K562 (cell line): ENCODE measurements at regions not wholly inside any gene's neighbourhood (a gene's known extent, or its start where the extent isn't known, plus 50 kb on each side); places are given as distances from the start of the nearest gene placed in this dataset.

ENCODE experiments used
- ATAC-seq: fragments of 200-7000 bp; cut with Tn5 transposase; 3 replicates; pipeline ENCODE4 v1.9.1; 2020; ENCODE audit warnings: moderate library complexity
- BruUV-seq: library from RNA; stranded (reverse); fragments of 400-500 nt; replicated peaks from 2 replicates; lab custom pipeline; 2021; lab: Mats Ljungman, UMichigan
- CTCF ChIA-PET: fragments of 300-600 bp; formaldehyde crosslinking; extraction: SDS; loops from one replicate; lab custom pipeline; 2021; ENCODE audit warnings: low intra/inter-chr PET ratio; lab: Yijun Ruan, JAX
- POLR2A ChIA-PET: fragments of 300-600, 350-650 bp; sonication (Branson Sonifier 250); formaldehyde crosslinking; extraction: SDS; loops from one replicate; lab custom pipeline; 2021; ENCODE audit warnings: antibody characterized with exemption, inconsistent platforms; lab: Yijun Ruan, JAX
- DNase-seq, 4 experiments: peaks; one replicate each; pipeline versions ENCODE4 v3.0.0 to v3.0.0-alpha.2; 2011 to 2018; ENCODE audit warnings: low spot score in 3 of 4, mixed read lengths in 3 of 4; ENCODE audit errors: extremely low read depth in 1 of 4
- FAIRE-seq: peaks from 2 replicates; lab custom pipeline; 2011; peaks lifted over from hg19 to GRCh38; lab: Jason Lieb, UNC
- H2AFZ ChIP-seq: 2 replicates; pipeline ENCODE4 v1.6.0; 2011; ENCODE audit warnings: low read depth, low read length, control low read depth, inconsistent platforms
- H3K27ac ChIP-seq: fragments of 200-600 bp; 3 replicates; pipeline ENCODE4 v1.8.0; 2011; ENCODE audit warnings: low read depth, mild to moderate bottlenecking, control low read depth, inconsistent platforms, low read length, moderate library complexity, mixed read lengths; ENCODE audit errors: extremely low read depth
- H3K27me3 ChIP-seq, 2 experiments: fragments of 300-600 bp in 1 of 2; 2 replicates in 1 of 2; 3 replicates in 1 of 2; pipeline versions ENCODE4 v1.6.0 to v1.8.0; 2011; ENCODE audit warnings: inconsistent platforms in 2 of 2, low read length in 2 of 2, mild to moderate bottlenecking in 1 of 2, mixed read lengths in 1 of 2, moderate library complexity in 1 of 2; ENCODE audit not compliant: control insufficient read depth in 2 of 2, insufficient read depth in 2 of 2
- H3K36me3 ChIP-seq: fragments of 300-600 bp; 3 replicates; pipeline ENCODE4 v1.8.0; 2011; ENCODE audit warnings: mild to moderate bottlenecking, low read length, inconsistent platforms; ENCODE audit not compliant: control insufficient read depth, insufficient read depth
- H3K4me1 ChIP-seq, 2 experiments: fragments of 200-600 bp in 1 of 2; replicated peaks in 1 of 2; 2 replicates in 1 of 2; 3 replicates in 1 of 2; pipeline versions ENCODE4 v1.5.1 to v1.8.0; 2011; ENCODE audit warnings: inconsistent platforms in 2 of 2, low read length in 2 of 2, mild to moderate bottlenecking in 1 of 2, mixed read lengths in 1 of 2, moderate library complexity in 1 of 2; ENCODE audit not compliant: control insufficient read depth in 2 of 2, insufficient read depth in 2 of 2
- H3K4me2 ChIP-seq: 2 replicates; pipeline ENCODE4 v1.6.1; 2011; ENCODE audit warnings: low read length, control low read depth, inconsistent platforms, mixed read lengths; ENCODE audit not compliant: insufficient read depth
- H3K4me3 ChIP-seq: fragments of 200-600 bp; sonication (generic), shearing (Covaris generic); 2 replicates; pipeline ENCODE4 v1.5.1; 2016; ENCODE audit warnings: control low read depth, inconsistent platforms
- H3K79me2 ChIP-seq: fragments of 200-600 bp; 3 replicates; pipeline ENCODE4 v1.8.0; 2011; ENCODE audit warnings: low read length, inconsistent platforms; ENCODE audit not compliant: control insufficient read depth, insufficient read depth
- H3K9ac ChIP-seq, 2 experiments: 2 replicates each; pipeline versions ENCODE4 v1.6.0 to v1.6.1; 2011; ENCODE audit warnings: low read depth in 2 of 2, low read length in 2 of 2, control low read depth in 1 of 2, inconsistent platforms in 1 of 2, mild to moderate bottlenecking in 1 of 2, mixed read lengths in 1 of 2; ENCODE audit not compliant: insufficient read depth in 1 of 2
- H3K9me1 ChIP-seq: one replicate; pipeline ENCODE4 v1.6.0; 2011; ENCODE audit warnings: inconsistent platforms, mild to moderate bottlenecking, low read length, moderate library complexity; ENCODE audit not compliant: control insufficient read depth, insufficient read depth
- H3K9me3 ChIP-seq: replicated peaks from 2 replicates; pipeline ENCODE4 v1.5.1; 2011; ENCODE audit warnings: low read depth, low read length, inconsistent platforms; ENCODE audit not compliant: control insufficient read depth, insufficient read depth
- H4K20me1 ChIP-seq: replicated peaks from 2 replicates; pipeline ENCODE4 v1.6.1; 2011; ENCODE audit warnings: low read length, inconsistent platforms, mixed read lengths; ENCODE audit not compliant: control insufficient read depth, insufficient read depth
- E2F3 ChIP-seq: fragments of 250-450 bp; sonication (Bioruptor Pico); IDR thresholded peaks from 2 replicates; pipeline ENCODE4 v1.4.0; 2020; ENCODE audit warnings: mild to moderate bottlenecking
- MCM2 ChIP-seq: fragments of 450-650 bp; IDR thresholded peaks from 2 replicates; pipeline ENCODE4 v1.6.1; 2017; ENCODE audit warnings: low read depth, mild to moderate bottlenecking
- SMAD4 ChIP-seq: fragments of 250-450 bp; sonication (Bioruptor Pico); conservative IDR thresholded peaks from 2 replicates; pipeline ENCODE4 v1.8.0; 2021; ENCODE audit warnings: inconsistent platforms, mild to moderate bottlenecking, moderate library complexity
- TAF7 ChIP-seq: fragments of 450-650 bp; IDR thresholded peaks from 2 replicates; pipeline ENCODE4 v1.6.1; 2016; ENCODE audit warnings: missing genetic modification characterization, missing compliant biosample characterization
- TCF7L2 ChIP-seq: fragments of 150-350 bp; IDR thresholded peaks from 2 replicates; pipeline ENCODE4 v1.6.1; 2016; ENCODE audit warnings: low read depth, mild to moderate bottlenecking, low read length, moderate library complexity
- ZEB2 ChIP-seq: fragments of 450-650 bp; IDR thresholded peaks from 2 replicates; pipeline ENCODE4 v1.6.1; 2016
- ZSCAN32 ChIP-seq: fragments of 450-650 bp; formaldehyde crosslinking; IDR thresholded peaks from 2 replicates; pipeline ENCODE4 v1.4.0; 2020; ENCODE audit warnings: mild to moderate bottlenecking, moderate library complexity
- WGBS: fragments of 100-300 bp; shearing (Covaris generic); methylation state at CpG from one replicate; pipeline ENCODE4 v1.1.6; 2016; ENCODE audit warnings: low coverage, mixed read lengths; ENCODE audit not compliant: insufficient coverage; ENCODE audit errors: missing lambda C conversion rate; 5-methylcytosine and 5-hydroxymethylcytosine counted together
- in situ Hi-C: fragments of 300-500 bp; cut with MboI; formaldehyde crosslinking; loops from 4 replicates; pipeline ENCODE4 v1.15.0; 2018; ENCODE audit warnings: inconsistent platforms, mixed read lengths
- intact Hi-C: fragments of 100-400 bp; cut with micrococcal nuclease; formaldehyde crosslinking; loops from 2 replicates; pipeline ENCODE4 v1.14.2; 2022
- TF ChIP-seq, protein P1 (sequence below), 3 experiments: fragments of 200-800 bp in 1 of 3; fragments of 250-450 bp in 1 of 3; fragments of 450-650 bp in 1 of 3; sonication (Bioruptor Pico) in 1 of 3; sonication (Bioruptor generic) in 1 of 3; formaldehyde crosslinking in 1 of 3; IDR thresholded peaks; 2 replicates each; pipeline versions ENCODE4 v1.6.1 to v1.8.0; 2016 to 2022; ENCODE audit warnings: mild to moderate bottlenecking in 2 of 3, missing genetic modification characterization in 2 of 3, missing compliant biosample characterization in 1 of 3, moderate library complexity in 1 of 3
- TF ChIP-seq, protein P2 (sequence below): fragments of 450-650 bp; formaldehyde crosslinking; IDR thresholded peaks from 2 replicates; pipeline ENCODE4 v1.4.0; 2022; ENCODE audit warnings: mild to moderate bottlenecking, moderate library complexity
- TF ChIP-seq, protein P3 (sequence below), 3 experiments: IDR thresholded peaks in 2 of 3; conservative IDR thresholded peaks in 1 of 3; 2 replicates each; pipeline ENCODE4 v1.5.1; 2011 to 2012; ENCODE audit warnings: low read length in 3 of 3, mild to moderate bottlenecking in 3 of 3, control low read depth in 2 of 3, improper control_type of control experiment in 1 of 3, inconsistent platforms in 1 of 3, low read depth in 1 of 3, mixed read lengths in 1 of 3, moderate library complexity in 1 of 3; ENCODE audit not compliant: insufficient read depth in 2 of 3
- TF ChIP-seq, protein P4 (sequence below): IDR thresholded peaks from 2 replicates; pipeline ENCODE4 v1.6.1; 2014; ENCODE audit warnings: antibody characterized with exemption
- TF ChIP-seq, protein P5 (sequence below), 2 experiments: fragments of 450-650 bp; IDR thresholded peaks; 2 replicates each; pipeline ENCODE4 v1.6.1; 2016

DNA sequence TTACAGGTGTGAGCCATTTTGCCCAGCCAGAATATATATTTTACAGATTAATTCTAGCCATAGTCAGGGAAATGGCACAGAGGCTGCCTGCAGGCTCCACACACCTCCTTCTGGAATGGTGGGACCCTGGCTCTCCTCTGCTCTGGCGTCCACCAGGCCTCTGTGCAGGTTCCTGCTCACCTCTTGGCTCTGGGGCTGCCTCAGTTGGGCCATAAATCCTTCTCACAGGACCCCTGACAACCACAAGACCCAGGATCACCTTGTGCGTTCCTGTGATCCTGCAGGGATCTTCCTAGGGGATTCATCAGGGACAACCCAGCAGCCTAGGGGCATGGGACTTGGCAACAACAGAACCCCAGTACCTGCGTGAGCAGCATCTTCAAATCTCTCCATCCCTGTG lies 93.0 kb upstream of the FSTL4 start:
- Histone ChIP-seq H3K27ac (no peak overlapping the region), H3K9ac (no peak overlapping the region), H3K4me2 (no peak overlapping the region), H3K27me3 (peaks cover 2 to 25% of the 10 kb centered on the region in 2 experiments; a peak in 2 of 5 replicates), H2AFZ (no peak overlapping the region), H4K20me1 (no peaks in the 10 kb centered on the region), H3K36me3 (no peaks in the 10 kb centered on the region), H3K9me3 (no peaks in the 10 kb centered on the region), H3K9me1 (no peaks in the 10 kb centered on the region), H3K79me2 (no peaks in the 10 kb centered on the region), H3K4me3 (no peak overlapping the region), H3K4me1 (no peaks in the 10 kb centered on the region)
- FAIRE-seq: no peak
- POLR2A ChIA-PET: no interaction called here
- intact Hi-C loops: no loop called here
- DNase-seq: no peak
- CTCF ChIA-PET: no interaction called here
- 3% methylated on average over 3 of the region's 3 CpGs for WGBS
- in situ Hi-C loops: no loop called here
- ATAC-seq: no peak
- BruUV-seq: no TSS peak
- TF ChIP-seq SMAD4 (CRISPR knock-in tag) (no peak), TCF7L2 (no peak), E2F3 (CRISPR knock-in tag) (no peak), MCM2 (no peak), ZSCAN32 (CRISPR knock-in tag) (no peak), ZEB2 (no peak), TAF7 (no peak)
- TF ChIP-seq, protein P1, sequence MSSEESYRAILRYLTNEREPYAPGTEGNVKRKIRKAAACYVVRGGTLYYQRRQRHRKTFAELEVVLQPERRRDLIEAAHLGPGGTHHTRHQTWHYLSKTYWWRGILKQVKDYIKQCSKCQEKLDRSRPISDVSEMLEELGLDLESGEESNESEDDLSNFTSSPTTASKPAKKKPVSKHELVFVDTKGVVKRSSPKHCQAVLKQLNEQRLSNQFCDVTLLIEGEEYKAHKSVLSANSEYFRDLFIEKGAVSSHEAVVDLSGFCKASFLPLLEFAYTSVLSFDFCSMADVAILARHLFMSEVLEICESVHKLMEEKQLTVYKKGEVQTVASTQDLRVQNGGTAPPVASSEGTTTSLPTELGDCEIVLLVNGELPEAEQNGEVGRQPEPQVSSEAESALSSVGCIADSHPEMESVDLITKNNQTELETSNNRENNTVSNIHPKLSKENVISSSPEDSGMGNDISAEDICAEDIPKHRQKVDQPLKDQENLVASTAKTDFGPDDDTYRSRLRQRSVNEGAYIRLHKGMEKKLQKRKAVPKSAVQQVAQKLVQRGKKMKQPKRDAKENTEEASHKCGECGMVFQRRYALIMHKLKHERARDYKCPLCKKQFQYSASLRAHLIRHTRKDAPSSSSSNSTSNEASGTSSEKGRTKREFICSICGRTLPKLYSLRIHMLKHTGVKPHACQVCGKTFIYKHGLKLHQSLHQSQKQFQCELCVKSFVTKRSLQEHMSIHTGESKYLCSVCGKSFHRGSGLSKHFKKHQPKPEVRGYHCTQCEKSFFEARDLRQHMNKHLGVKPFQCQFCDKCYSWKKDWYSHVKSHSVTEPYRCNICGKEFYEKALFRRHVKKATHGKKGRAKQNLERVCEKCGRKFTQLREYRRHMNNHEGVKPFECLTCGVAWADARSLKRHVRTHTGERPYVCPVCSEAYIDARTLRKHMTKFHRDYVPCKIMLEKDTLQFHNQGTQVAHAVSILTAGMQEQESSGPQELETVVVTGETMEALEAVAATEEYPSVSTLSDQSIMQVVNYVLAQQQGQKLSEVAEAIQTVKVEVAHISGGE (CRISPR knock-in tag; IDR thresholded peaks at IDR 0.05): no peak
- TF ChIP-seq, protein P2, sequence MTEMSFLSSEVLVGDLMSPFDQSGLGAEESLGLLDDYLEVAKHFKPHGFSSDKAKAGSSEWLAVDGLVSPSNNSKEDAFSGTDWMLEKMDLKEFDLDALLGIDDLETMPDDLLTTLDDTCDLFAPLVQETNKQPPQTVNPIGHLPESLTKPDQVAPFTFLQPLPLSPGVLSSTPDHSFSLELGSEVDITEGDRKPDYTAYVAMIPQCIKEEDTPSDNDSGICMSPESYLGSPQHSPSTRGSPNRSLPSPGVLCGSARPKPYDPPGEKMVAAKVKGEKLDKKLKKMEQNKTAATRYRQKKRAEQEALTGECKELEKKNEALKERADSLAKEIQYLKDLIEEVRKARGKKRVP (CRISPR knock-in tag): no peak
- TF ChIP-seq, protein P3, sequence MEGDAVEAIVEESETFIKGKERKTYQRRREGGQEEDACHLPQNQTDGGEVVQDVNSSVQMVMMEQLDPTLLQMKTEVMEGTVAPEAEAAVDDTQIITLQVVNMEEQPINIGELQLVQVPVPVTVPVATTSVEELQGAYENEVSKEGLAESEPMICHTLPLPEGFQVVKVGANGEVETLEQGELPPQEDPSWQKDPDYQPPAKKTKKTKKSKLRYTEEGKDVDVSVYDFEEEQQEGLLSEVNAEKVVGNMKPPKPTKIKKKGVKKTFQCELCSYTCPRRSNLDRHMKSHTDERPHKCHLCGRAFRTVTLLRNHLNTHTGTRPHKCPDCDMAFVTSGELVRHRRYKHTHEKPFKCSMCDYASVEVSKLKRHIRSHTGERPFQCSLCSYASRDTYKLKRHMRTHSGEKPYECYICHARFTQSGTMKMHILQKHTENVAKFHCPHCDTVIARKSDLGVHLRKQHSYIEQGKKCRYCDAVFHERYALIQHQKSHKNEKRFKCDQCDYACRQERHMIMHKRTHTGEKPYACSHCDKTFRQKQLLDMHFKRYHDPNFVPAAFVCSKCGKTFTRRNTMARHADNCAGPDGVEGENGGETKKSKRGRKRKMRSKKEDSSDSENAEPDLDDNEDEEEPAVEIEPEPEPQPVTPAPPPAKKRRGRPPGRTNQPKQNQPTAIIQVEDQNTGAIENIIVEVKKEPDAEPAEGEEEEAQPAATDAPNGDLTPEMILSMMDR (IDR thresholded peaks at IDR 0.05 in 2 of 3, conservative IDR thresholded peaks at IDR 0.05 in 1 of 3; ENCODE audit: insufficient read depth in 2 of 3, low read depth in 1 of 3, low read length in 3 of 3): no peak
- TF ChIP-seq, protein P4, sequence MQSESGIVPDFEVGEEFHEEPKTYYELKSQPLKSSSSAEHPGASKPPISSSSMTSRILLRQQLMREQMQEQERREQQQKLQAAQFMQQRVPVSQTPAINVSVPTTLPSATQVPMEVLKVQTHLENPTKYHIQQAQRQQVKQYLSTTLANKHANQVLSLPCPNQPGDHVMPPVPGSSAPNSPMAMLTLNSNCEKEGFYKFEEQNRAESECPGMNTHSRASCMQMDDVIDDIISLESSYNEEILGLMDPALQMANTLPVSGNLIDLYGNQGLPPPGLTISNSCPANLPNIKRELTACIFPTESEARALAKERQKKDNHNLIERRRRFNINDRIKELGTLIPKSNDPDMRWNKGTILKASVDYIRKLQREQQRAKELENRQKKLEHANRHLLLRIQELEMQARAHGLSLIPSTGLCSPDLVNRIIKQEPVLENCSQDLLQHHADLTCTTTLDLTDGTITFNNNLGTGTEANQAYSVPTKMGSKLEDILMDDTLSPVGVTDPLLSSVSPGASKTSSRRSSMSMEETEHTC: no peak
- TF ChIP-seq, protein P5, sequence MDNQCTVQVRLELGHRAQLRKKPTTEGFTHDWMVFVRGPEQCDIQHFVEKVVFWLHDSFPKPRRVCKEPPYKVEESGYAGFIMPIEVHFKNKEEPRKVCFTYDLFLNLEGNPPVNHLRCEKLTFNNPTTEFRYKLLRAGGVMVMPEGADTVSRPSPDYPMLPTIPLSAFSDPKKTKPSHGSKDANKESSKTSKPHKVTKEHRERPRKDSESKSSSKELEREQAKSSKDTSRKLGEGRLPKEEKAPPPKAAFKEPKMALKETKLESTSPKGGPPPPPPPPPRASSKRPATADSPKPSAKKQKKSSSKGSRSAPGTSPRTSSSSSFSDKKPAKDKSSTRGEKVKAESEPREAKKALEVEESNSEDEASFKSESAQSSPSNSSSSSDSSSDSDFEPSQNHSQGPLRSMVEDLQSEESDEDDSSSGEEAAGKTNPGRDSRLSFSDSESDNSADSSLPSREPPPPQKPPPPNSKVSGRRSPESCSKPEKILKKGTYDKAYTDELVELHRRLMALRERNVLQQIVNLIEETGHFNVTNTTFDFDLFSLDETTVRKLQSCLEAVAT (IDR thresholded peaks at IDR 0.05): no peak
